ENCODE measurements at regions not wholly inside any gene's neighbourhood (a gene's known extent, or its start where the extent isn't known, plus 50 kb on each side); places are given as distances from the start of the nearest gene placed in this dataset.

- no peak for TF ChIP-seq CTCF (IDR thresholded peaks at IDR 0.05)
- DNase-seq (ENCODE audit: low spot score) (no peak), ATAC-seq (ENCODE audit: low FRiP score) (no peak)
Observed at GRCh38 chr2:172229125-172229524, 126.4 kb upstream of the DLX2 start.

GRCh38 chr2:172230332-172230888 is 127.7 kb upstream of the DLX2 start:
- no peak for TF ChIP-seq CTCF (IDR thresholded peaks at IDR 0.05)

GRCh38 chr2:172230889-172231401 is 128.2 kb upstream of the DLX2 start:
- TF ChIP-seq CTCF (IDR thresholded peaks at IDR 0.05), result no peak
- ATAC-seq (ENCODE audit: low FRiP score), result peak; percentile 79

More at GRCh38 chr2:172230332-172230888, 127.7 kb upstream of the DLX2 start:
- no peak for ATAC-seq (ENCODE audit: low FRiP score)
- no peak for DNase-seq (ENCODE audit: low spot score)

GRCh38 chr2:172231508-172231907 is 128.8 kb upstream of the DLX2 start:
- TF ChIP-seq CTCF (IDR thresholded peaks at IDR 0.05), result no peak
- ATAC-seq (ENCODE audit: low FRiP score) (peak; percentile 31), DNase-seq (ENCODE audit: low spot score) (no peak)

More at GRCh38 chr2:172230889-172231401, 128.2 kb upstream of the DLX2 start:
- no peak for DNase-seq (ENCODE audit: low spot score)

- ATAC-seq (ENCODE audit: low FRiP score), result no peak
- no peak for TF ChIP-seq CTCF (IDR thresholded peaks at IDR 0.05)
- no peak for DNase-seq (ENCODE audit: low spot score)
Observed at GRCh38 chr2:172232708-172233396, 130.2 kb upstream of the DLX2 start.

GRCh38 chr2:172233987-172234715 is 131.5 kb upstream of the DLX2 start:
- DNase-seq (ENCODE audit: low spot score) (no peak), ATAC-seq (ENCODE audit: low FRiP score) (no peak)
- TF ChIP-seq CTCF (IDR thresholded peaks at IDR 0.05), result no peak

All from omental fat pad (tissue), 3 donors.